CD4-positive, alpha-beta T cell treated with Interleukin-12 subunit alpha and Interleukin-12 subunit beta, for 1 hour (primary cell): ENCODE measurements at regions not wholly inside any gene's neighbourhood (a gene's known extent, or its start where the extent isn't known, plus 50 kb on each side); places are given as distances from the start of the nearest gene placed in this dataset.

ENCODE experiments used
- DNase-seq: peaks from one replicate; pipeline ENCODE4 v3.0.0-alpha.2; 2020

DNA sequence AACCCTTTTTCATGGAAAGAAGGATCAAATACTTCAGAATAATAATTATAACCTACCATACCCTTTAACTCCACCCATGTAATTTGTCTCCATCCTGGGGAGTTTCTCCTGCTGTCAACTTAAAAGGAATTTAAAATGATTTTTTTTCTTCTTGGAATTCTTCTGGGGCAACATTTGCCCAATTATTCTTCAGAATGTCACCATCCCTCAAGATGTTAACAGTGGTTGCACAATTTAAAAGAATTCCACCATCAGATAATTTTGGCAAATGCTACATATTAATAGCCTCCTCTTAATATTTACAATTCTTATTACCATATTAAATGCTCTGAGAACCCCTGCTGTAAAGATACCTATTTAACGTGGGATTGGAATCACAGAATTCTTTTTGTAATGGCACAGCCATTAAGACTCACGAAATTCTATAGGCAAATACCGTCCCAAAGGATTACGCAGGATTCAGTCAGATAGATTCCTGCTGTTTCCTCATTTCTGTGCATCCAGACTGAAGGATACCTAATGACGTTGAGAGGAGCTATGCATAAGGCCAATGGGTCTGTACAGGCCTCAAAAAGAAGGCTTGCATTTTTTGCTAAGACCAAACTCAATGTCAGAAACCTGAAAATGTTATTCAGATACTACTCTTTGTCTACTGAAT is 177.5 kb downstream of the DAD1 start:
- DNase-seq: no peak

DNA sequence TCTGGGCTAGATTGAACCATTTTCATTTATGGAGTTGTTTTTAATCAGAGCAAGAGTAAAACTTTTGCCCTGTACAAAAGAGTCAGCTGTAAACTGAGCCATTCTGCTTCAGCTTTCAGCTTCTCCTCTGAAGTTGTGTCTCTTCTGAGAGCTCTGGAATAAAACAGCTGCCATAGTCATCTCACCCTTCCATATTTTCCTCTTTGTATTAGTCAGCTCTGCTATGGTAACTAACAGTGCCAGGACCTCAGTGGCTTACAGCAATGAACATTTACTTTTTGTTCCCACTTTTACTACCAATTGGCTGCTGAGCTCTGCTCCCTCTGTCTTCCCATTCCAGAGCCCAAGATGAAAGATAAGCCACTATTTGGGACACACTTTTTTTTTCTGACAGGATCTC is 178.5 kb downstream of the DAD1 start:
- no peak for DNase-seq

DNA sequence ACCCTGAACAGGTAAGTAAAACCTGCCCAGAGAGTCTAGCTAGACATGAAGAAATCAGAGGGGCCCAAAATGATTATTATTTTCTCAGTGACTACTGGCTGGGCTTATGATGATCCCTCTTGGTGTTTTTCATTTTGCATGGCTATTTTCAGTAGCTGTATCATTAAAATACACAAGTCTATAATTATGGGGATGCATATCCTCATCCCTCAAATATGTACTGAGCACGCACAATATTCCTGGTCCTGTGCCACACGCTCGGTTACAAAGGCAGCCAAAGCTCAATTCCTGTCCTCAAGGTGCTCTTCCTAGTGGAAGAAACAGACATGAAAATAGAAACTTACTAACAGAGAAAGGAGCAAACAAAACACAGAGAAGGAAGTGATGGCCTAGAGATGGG is 180.0 kb downstream of the DAD1 start:
- DNase-seq: no peak

DNA sequence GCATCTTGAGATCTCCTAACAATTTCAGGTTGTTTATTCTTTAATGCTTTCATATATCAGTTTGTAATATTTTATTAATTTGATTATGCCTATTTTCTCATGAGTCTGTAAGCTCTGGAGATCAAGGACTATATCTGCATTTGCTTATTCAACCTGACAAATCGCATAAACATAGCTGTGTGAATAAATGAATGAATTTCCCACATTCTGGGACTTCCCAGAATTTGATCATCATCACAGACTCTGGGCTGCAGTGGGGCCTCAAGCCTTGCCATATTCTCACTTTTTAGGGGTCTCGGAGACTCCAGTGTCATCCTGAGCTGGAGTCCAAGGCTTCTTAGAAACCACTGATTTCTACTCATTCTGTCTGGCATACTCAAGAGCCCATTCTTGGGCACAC is 180.5 kb downstream of the DAD1 start:
- DNase-seq: no peak

DNA sequence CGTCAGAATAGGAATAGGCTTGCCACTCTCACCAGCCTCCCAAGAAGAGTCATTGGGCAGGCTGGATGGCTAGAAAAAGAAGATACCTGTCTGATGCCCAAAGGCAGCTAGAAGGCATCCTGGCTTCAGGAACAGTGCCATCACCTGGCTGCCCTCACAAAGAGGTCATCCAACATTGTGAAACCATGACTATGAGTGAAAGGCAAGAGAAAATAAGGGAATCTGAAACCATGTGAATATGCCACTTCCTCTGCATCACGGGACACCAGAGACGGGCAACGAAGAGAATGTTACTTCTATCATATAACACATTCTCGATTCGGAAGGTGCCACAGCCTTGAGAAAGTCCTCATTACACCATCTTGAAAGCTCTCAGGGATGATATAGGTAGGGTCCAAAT is 182.0 kb downstream of the DAD1 start:
- no peak for DNase-seq

DNA sequence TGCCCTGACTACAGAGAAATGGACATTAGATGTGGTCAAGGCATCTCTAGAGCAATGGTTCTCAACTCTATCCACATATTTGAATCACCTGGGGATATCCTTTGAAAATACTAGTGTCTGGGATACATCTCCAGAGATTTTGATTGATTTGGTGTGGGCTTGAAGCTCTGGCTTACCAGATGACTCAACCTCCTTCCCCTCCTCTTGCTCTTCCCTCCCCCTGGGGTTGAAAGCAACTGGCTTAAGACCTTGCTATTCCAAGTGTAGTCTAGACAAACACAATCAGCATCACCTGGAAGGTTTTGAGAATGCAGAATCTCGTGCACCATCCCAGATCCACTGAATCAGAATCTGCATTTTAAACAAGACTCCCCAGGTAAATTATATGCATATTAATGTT is 183.8 kb downstream of the DAD1 start:
- no peak for DNase-seq

DNA sequence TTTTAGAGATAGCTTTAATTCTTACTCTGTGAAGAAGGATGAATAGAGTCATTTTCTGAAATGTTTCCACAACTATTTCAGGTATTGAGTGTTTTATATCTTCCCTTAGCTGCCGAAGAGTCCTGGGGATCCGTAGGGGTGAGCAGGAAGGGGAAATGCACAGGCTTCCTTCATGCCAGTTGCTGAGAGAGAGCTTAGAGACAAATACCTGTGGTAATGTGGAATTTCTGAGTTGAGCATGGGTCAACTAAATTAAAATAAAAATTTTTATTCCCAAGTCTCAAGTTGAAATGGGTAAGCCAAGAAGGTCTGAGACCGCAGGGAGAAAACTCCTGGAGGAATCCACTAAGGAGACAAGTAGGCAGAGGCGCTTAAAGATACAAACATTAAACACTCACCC is 185.7 kb downstream of the DAD1 start:
- DNase-seq: no peak

DNA sequence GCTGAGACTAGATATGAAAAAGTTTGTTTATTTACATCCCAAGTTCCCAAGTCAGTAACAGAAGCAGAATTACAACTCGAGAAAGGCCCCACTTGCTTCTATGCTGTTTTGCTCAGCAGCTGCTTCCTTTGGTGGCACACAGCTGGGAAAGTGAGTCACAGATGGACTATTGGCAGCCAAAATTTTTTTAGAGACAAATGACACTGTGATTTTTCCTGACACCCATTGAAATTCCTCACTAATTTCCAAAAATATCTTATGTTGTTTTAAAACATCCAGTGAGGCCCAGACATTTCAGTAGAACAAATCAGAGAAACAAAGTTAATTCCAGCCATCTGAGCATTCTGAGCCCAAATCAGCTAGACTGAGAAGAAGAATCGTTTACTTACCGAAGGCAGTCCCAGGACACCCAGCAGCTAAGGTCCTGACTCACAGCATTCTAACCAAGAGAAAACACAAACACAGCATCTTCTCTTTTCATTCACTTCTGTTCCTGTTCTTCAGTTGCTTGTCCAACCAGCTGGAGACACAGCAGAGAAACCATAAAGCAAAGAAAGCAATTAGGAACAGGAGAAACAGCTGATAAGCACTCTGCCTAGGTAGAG is 188.3 kb downstream of the DAD1 start:
- DNase-seq: no peak

DNA sequence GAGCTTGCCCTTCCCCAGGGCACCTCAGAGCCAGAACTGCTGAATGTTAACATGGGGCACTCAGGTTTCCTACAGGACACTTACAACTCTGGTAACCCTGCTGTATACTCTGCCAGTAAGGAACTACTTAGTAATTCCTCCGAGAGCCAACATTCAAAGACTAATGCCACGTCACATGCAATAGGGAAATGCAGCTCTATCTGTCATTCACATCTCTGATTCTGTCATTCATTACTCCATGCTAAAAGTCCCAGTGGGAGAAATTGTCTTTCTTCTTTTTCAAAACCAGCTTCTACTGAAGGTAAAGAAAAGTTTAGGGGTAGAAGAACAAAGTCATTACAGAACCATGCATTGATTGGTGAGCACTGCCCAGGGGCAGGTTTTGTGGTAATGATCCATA is 189.2 kb downstream of the DAD1 start:
- DNase-seq: no peak

DNA sequence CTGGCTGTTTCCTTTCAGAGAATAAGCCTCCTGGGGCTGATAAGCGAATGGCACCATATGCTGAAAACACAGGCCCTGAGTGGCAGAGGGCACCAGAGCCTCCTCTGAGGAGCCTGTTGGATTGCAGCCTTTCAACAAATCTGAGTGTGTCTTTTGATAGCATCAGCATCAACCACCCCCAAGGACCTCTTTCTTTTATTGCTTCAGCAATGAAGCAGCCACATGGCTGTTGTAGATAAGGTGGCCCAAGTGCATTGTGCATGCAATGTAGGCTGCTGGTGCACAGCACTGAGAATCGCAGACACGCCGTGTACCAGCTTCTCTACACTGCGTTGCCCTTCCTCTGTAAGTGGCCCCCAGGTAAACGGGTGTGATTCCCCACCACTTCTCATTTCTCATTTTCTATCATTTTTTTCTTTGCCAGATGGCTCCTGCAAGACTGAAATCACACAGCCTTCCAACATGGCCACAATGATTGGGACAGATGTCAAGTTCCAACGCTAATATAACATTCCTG is 191.7 kb downstream of the DAD1 start:
- DNase-seq: no peak

DNA sequence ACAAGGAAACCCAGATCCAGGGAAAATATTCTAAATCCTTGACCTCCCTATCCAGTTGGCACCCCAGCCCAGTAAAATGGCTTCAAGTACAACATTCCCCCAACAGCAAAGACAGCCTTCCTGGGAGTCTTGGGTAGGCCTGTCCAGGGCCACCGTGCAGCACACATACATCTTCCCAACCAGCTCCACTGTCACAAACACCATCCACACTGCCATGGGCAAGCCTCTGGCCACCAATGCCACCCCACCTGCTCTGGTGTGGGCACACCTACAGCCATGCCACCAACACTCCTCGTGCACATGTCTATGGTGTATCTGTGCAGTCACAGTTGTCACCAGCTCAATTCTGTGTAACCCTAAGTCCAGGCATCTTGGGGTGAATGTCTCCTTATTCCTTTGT is 193.2 kb downstream of the DAD1 start:
- no peak for DNase-seq

DNA sequence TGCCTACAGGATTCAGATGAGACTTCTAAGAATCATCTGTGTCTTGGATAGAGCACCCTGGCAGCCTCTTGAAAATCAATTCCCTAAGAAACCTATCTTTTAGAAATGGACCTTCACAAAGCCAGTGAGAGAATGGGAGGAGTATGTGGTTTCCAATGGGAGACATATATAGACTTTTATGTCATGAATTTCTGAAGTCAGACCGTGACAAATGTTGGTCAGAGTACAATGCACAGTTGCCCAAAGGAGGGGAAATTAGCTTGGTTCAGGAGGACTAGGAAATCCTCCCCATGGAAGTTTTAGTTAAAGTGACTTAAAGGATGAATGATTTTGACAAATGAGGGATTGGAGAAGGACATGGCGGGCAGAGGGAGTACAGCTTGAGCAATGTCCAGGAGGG is 194.4 kb downstream of the DAD1 start:
- DNase-seq: no peak

DNA sequence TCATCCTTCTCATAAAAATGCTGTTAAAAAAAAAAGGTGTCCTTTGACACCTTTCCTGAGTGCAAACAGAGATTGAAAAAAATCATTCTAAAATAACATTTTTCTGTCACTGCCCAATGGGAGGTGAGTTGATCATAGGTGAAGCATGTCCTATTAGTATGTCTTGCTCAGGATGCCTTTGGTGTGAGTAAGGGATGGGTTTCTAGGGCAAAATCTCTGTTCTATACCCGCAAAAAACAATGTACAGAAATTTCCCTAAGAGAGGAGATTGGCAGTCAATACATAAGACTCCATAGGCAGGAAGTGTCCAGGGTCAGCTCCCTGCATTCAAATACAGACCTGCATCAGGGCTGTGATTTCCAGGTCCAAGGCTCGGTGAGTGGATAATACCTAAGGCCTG is 195.2 kb downstream of the DAD1 start:
- DNase-seq: no peak

DNA sequence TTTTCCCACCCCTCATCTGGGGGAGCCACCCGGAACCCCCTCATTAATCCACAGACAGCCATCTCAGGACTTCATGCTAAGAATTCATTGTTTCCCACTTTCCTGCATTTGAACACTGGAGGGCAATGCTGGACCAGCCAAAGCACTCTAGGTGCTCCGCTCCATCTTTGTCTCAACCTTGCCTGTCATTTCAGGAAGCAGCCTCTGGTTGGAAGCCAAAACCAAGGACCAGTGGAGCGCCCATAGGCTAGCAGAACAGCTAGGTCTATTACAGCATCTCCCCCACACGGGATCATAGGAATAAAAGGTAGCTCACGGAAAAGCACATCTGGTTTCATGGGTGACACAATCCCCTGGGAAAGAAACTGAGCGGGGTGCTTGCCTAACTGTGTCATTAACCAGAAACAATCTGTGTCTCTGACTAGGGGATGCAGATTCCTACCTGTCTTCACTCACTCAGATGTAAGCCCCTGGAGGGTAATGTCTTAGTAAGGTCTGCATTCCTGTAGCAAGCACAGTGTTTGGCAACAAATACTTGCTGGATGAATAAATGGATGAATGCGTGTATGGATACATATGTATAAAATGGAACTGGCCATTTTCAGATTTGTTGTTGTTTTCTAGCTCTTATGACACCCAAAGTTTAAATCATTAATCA is 197.0 kb downstream of the DAD1 start:
- peak; percentile 6 for DNase-seq

DNA sequence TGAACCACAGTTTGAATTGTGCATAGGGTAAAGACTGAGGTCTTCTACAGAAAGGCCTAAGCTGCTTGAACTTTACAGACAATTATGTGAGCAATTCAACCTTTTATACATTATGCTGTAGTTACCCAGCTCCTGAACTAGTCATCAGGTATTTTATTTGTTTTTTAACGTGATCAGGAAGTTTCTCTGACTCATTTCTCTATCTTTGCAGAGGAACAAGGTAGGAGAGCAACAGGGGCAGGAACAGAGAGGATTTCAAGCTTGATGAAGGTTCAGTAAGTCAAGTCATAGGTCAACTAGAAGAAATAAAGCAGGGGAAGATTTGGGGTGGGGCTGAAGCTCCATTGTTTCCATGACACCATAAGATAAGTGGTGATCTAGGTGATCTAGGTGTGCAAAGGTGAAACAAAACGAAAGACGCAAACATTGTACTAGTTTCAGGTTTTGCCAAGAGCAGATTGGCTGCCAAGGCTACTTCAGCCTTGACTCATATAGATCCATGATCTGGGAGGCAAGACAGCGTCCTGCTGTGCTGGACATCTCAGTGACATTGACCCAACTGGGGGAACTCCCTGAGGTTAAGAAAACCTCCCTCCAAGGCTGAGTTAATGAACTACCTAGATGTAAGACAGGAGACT is 198.1 kb downstream of the DAD1 start:
- no peak for DNase-seq

DNA sequence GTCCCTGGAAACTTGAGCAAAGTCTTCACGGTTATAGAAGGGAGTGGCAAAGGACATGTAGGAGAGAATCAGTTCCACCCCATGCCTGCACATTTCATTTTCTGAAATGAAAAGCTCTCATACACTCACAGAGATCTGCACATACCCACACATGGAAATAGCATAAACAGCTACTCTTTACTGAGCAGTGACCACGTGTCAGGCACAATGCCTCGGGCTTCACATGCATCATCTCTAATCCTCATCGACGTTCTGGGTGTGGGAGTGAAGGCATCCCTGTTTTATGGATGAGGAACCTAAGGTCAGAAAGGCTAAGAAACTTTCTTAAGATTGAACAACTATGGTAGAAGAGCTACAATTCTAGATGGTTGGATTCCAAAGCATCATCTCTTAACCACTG is 198.8 kb downstream of the DAD1 start:
- no peak for DNase-seq

DNA sequence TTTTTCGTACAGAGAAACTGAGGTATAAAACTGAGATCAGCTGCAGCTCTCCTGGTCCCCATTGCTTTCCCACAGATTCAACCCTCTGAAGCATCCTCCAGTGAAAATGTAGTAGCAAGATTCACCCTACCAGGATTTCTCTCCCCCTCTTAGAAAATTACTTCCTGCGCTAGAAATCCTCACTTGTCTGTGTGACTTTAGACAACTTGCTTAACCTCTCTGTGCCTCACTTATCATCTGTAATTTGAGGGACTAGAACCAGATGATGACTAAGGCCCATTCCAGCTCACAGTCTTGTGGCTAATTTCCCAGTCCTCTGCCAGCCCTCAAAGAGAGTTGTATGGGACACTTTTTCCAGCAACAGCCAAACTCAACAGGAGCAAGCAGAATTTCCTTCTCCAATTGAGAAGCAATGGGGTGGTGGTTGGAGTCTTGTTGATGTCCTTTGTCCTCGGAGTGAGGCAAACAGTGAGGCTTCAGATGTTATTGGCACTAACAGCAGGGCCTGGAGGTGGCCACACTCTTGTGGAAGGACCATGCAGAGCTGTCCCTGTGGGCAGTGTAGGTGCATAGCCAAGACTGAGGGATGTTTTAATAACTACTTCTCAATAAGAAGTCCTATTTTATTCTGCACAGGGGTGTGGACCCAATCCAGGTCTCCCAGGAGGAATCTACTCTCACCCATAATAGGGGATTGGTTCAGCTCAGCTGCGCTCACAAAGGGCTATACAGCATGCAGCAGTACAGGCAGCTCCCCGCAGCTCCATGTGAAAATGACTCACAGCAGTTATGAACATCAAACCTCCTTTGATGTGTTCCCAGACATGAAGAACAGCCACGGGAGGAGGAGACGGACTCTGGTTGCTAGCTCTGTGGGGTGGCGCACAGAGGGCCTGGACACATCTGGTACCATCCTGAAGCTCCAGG is 200.1 kb downstream of the DAD1 start:
- no peak for DNase-seq

DNA sequence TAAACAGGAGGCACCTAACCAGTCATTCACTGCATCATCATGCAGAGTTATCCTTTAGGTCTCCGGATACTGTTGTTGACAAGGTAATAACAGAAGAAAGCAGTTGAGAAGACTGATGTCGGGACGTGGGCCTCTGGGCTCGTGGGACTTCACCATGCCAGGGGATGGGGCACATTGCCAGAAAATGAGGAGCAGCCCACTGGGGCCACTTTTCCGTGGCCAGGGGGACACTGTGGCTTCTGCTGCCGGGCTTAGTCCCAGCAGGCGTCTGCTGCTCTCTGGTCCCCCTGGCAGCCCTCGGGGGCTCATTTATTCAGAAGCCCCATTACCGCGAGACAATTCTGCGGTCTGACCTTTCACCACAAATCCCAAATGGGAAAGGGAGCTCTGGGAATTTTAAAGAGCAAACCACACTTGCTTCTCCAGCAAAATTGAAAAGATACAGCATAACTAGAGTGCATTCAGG is 201.2 kb downstream of the DAD1 start:
- DNase-seq: no peak

DNA sequence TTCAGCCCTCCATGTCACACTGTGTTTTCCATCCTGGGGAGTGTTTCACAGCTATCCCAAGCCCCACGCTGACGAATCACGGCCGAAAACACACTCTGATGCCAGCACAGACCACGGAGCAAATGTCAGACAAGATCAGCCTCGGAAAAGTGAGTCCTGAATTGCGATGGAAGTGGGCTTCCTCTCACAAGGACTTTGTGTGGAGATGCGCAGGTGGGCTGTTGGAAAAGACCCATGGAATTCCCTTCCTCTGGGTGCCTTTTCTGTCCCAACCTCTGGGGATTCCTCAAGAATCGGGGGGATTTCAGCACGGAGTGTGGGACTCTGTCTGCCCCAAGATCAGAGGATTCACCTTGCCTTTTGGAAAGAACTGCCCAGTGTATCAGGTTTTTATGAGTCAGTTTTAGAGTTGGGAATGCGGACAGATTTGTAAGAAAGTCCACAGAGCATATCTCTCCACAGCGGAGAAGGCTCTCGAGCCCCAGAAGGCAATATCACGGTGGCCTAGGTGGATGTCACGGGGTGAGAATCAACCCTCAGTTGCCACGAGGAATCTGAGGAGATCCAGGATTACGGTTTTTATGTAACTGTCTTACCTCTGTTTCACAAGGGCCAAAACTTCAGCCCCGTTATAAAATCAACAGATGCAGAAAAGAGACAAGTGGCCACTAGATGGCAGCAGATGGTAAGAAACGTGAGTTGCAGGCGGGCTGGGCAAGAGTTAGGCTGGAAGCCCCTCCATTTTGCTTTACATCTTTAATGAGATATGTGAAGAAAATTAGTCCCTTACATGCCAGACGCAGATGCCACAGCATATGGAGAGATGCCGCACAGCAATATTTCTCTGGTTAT is 201.9 kb downstream of the DAD1 start:
- DNase-seq: peak; percentile 26

DNA sequence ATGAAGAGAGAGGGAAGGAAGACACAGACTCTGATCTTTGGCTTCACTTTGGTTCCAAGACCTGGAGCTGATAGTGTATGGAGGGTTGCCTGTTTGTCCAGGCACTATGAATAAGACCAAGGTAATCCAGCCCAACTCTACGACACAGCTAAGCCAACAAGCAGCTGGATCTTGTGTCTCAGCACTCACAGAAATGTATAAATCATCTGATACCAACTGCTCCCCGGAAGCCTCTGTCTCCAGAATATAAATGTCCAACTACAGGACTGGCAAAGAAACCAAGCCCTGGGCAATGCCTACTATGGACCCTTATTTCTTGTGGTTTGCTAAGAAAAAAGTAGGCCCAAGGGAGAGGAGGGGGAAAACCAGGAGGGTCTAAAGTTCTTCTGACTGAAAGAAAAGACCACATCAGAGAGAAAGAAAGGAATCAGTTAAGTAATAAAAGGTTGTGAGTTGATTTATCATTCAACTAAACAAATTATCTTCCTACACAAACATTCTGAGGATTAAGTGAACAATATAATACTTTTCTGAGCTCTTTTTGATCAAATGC is 204.0 kb downstream of the DAD1 start:
- no peak for DNase-seq

DNA sequence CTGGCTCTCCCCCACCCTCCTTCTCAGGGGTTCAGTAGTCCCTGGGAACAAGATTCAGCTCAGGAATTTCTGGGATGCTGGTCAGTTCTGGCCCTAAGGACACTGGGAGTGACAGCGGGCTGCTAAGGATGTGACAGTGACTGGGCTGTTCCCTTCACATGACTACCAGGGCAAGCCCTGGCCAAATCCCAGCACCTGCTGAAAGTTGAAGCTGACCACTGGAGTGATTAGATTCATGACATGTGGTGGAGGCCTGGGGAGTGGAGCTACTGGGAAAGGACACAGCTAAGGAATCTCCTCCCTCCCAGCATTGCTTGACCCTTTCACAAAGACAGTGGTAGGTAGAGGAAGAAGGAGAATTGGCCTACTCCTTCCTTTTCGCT is 204.9 kb downstream of the DAD1 start:
- no peak for DNase-seq
